IPS-NIHi11 (cell line): ENCODE measurements at regions not wholly inside any gene's neighbourhood (a gene's known extent, or its start where the extent isn't known, plus 50 kb on each side); places are given as distances from the start of the nearest gene placed in this dataset.

ENCODE experiments used
- DNase-seq: peaks from one replicate; pipeline ENCODE4 v3.0.0; 2012; ENCODE audit warnings: mixed read lengths, low spot score

GRCh38 chr11:38278457-38279141 is 1680.6 kb upstream of the RAG2 start:
- DNase-seq = no peak

GRCh38 chr11:38274031-38274430 is 1676.0 kb upstream of the RAG2 start:
- DNase-seq = no peak

GRCh38 chr11:38272376-38272775 is 1674.3 kb upstream of the RAG2 start:
- no peak for DNase-seq

DNA sequence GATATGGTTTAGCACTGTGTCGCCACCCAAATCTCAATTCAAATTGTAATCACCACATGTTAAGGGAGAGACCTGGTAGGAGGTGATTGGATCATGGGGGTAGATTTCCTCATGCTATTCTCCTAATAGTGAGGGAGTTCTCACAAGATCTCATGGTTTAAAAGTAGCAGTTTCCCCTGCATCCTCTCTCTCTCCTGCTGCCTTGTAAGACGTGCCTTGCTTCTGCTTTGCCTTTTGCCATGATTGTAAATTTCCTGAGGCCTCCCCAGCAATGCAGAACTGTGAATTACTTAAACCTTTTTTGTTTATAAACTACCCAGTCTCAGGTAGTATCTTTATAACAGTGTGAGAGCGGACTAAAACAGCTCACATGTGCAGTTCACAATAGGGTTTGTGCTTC is 1668.7 kb upstream of the RAG2 start:
- DNase-seq = no peak

DNA sequence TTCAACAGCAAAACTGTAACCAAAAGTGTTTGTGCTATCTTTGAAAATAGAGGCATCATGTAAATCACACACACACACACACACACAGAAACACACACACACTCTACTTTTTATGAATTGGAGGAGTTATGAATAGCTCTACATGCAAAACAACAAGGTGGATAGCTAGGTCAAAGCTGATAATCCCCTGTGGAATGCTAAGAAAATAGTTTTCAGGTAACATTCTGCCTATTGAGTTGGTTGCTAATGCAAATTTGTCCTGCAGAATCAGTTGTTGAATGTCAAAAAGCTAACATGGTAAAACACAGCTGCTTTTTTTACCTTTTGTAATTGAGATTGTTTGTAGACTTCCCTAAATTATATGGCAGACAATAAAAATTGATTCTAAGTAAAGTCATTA is 1658.4 kb upstream of the RAG2 start:
- no peak for DNase-seq

DNA sequence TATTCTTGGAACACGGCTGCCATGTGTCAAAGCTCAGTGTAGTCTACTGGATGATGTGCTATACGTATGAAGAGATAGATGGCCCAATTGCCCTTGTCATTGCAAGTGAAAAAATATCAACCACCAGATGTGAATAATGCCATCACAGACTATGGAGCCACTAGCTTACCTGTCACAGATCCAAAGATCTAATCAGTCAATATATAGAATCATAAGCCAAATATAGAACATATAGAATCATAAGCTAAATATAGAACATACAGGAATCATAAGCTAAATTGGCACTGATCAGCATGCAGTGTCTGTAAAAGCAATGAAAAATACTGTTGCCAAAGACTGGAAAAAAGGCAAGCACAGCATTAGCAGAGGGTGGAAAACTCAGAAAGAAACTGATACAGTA is 1656.9 kb upstream of the RAG2 start:
- no peak for DNase-seq

GRCh38 chr11:38252620-38253019 is 1654.6 kb upstream of the RAG2 start:
- DNase-seq = no peak

DNA sequence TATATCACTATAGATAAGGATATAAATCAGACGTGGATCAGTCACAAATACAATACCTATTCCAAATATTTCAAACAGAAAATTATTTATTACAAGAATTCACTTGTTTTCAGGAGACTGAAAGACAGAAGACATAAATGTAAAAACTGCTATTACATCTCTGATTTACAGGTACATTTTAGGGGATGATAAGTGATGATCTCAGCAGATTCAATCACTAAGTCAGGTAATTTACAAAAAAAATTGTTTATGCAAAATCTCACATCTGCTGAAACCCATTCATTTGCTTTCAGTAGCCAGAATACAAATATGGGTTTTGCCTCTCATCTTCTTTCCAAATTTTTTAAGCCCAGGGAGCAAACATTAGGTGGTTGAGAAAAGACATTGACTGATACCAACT is 1648.4 kb upstream of the RAG2 start:
- no peak for DNase-seq

DNA sequence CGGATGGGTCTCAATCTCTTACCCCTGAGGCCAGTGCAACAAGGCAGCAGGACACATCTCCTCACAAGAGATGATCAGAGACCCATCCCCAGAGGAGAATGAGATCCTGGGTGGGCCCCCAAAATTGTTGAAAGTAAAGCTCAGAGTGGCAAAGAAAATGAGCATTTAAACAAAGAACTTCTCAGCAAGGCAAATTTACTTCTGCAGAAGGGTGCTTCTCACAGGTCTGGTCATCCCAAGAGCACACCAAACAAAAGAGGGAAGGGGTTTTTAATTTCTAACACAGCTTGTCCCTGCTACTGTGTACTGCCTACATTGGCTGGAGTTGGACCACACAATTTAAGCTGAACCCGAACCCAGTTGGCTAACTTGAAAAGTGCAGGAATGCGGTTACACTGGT is 1628.6 kb upstream of the RAG2 start:
- DNase-seq = no peak

GRCh38 chr11:38221295-38221694 is 1623.3 kb upstream of the RAG2 start:
- DNase-seq = no peak

DNA sequence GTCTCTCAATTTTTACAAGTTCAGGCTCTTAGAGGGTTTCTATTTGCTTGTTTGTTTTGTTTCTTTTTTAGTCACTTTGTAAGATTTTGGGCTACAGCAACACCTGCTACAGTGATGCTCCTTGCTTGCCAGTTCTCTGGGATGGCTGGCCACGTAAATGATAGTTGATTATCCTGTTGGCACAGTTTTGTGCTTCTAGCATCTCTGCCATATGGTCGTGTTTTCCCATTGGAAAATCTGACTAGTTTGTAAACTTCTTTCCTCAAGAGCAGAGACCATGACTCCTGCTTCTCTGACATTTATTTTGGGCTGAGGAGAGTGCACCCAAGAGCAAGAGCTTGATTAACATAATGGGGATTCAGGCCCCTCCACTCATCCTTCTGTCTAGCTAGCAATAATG is 1621.6 kb upstream of the RAG2 start:
- no peak for DNase-seq

GRCh38 chr11:38208951-38209350 is 1610.9 kb upstream of the RAG2 start:
- no peak for DNase-seq

GRCh38 chr11:38206663-38207062 is 1608.6 kb upstream of the RAG2 start:
- no peak for DNase-seq

DNA sequence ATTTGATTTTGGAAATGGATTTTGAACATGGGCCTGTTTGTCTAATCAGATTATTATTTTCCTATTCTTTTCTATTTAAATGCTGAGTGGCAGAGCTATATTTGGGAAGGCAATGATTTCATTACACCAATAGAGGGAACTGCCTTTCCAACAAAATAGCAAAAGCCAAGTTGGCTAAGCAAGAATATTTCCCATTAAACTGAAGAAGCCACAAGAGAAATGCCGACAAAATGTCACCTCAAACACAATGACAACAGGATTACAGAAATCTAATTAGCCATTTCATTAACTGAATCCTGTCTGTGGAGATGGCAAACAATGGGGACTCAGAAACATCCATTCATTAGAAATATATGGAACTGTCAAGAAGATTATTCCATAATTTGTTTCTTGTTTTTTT is 1593.1 kb upstream of the RAG2 start:
- DNase-seq = no peak

- DNase-seq = no peak
Observed at GRCh38 chr11:38182126-38182866, 1584.3 kb upstream of the RAG2 start.

DNA sequence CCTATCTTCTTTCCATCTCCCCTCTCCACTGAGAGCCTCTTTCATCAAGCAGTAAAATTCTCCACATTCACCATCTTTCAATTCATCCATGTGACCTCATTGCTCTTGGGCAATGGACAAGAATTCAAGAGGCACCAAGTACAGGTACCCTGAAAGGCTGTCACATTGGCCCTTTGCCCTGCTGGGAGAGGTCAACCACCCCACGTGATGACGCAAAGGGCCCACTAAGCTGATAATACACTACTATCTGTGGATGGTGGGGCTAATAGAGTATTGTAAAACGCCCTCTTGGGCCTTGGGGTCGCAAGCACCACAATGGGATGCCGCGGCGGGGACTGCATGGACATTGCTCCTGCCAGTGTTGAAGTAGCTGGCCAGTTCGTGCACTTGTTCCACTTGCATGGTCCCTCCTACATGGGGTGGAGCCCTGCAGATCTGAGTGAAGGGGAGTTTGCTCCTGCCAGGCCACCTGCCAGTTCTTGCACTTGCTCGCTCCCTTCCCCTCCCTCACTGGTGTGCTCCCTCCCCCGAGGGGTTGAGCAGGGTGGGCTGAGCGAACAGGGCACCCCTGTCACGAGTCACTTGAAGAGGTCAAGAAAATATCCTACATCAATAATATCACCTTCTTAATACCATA is 1578.8 kb upstream of the RAG2 start:
- no peak for DNase-seq

DNA sequence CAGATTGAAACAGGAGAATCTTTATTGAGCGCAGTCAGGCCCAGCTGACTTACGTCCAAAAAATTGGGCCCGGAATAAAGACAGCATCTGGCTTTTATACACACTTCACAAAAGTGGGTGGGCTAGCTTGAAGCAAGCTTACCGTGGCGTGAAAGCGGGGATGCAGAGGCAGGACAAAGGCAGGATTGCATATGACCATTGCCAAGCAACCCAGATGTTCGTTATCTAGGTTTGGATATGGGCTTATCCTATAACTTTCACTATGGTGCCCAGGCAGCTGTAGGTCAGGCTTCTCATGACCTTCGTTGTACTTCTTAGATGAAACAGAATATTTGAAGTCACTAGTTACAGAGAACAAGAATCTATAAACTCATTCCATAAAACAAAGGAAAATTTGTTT is 1575.6 kb upstream of the RAG2 start:
- no peak for DNase-seq

- DNase-seq = no peak
Observed at GRCh38 chr11:38169286-38169685, 1571.2 kb upstream of the RAG2 start.

DNA sequence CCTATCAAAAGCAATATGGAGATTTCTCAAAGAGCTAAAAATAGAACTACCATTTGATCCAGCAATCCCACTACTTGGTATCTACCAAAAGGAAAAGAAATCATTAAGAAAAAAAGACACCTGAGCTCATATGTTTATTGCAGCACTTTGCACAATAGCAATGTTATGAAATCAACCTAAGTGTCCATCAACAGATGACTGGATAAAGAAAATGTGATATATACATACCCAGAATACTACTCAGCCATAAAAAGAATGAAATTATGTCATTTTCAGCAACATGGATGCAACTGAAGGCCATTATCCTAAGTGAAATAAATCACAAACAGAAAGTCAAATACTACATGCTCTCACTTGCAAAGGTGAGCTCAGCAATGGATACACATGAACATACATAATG is 1565.5 kb upstream of the RAG2 start:
- DNase-seq = no peak

DNA sequence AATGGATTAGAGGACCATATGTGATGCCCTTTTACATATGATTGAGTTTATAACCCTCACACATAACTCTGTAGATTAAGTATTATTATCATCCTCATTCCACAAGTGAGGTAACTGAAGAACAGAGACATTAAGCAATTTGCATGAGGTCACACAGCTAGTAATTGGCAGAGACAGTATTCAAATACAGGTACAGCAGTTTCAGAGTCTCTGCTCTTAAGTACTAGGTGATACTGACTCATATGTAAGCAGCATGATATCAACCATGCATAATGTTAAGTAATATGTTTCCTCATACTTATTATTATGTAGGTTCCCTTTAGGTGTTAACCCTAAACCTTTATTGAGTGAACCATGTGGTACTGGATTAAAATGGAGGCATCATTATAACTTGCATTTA is 1562.4 kb upstream of the RAG2 start:
- no peak for DNase-seq

DNA sequence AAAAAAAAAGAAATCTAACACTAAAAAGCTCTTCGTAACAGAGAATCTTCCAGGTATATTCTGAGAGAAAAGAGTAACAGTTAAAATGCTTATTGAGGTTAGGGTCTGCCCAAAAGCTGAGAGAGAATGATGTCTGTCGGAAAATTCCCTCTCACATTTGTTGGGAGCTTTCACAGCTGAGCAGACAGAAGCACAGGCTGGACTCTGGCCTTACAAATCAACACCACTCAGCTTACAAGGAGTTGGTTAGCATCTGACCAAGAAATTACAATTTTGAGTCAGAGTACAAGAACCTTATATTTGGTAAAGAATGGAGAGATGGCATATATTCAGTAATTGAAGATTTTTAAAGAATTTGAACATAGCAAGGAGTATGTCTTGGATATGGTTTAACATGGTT is 1561.0 kb upstream of the RAG2 start:
- no peak for DNase-seq

GRCh38 chr11:38156495-38157146 is 1558.6 kb upstream of the RAG2 start:
- DNase-seq = no peak

DNA sequence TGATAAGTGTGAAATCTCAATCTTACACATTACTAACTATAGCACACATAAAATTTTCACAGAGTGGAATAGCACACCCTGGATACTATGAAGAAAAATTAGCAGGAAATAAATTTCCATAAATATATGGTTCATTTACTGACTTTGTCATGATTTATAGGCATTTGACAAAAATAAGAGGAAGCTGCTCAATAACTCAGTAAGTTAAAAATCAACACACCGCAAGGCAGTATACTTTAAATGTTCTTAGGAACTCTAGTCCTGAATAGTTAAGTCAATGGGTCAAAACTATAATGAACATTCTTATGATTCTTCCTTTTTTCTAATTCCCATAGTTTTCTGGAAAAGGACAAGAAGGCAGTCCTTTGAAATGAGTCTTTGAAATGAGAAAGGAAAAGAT is 1557.8 kb upstream of the RAG2 start:
- no peak for DNase-seq
